T-helper 9 cell (primary cell): ENCODE measurements at regions not wholly inside any gene's neighbourhood (a gene's known extent, or its start where the extent isn't known, plus 50 kb on each side); places are given as distances from the start of the nearest gene placed in this dataset.
"Not testable (repeated sequence)": the region's sequence is repeated elsewhere in the genome, so short reads cannot be mapped to it uniquely, and the experiment has no call there.

ENCODE experiments used
- DNase-seq: peaks from one replicate; pipeline ENCODE4 v3.0.0-alpha.2; 2020

DNA sequence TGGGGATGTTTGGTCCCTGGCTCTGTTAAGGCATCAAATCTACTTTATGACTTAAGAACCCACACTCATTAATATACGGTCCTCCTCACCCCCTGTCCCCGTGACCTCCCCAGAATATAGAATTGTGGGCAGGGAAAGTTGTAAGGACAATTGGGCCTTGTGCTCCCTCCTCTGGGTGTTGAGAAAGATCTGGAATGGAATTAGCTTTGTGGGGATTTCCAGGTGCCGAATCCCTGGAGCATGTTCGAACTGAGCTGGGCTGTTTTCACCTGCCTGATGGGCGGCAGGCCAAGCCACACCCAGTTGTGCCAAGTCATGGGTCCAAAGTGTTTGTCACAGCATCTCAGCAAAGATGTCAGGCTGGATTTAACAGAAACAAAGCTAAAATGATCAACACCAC, 349.3 kb upstream of the KLF3 start:
- DNase-seq = no peak

DNA sequence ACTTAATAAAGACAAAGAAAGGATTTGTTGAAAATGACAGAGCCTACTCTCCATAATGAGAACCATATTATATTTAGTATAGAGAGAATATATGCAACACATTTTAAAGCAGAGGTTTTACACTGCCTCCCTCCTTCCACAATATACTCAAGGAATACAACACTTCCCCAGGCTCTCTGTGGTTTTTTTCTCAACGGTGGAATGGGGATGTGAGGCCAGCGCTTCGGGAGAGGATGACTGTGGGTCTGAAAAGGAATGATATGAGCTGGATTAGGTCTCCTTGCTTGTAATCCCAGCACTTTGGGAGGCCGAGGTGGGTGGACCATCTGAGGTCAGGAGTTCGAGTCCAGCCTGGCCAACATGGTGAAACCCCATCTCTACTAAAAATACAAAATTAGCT, 348.7 kb upstream of the KLF3 start:
- no peak for DNase-seq

DNA sequence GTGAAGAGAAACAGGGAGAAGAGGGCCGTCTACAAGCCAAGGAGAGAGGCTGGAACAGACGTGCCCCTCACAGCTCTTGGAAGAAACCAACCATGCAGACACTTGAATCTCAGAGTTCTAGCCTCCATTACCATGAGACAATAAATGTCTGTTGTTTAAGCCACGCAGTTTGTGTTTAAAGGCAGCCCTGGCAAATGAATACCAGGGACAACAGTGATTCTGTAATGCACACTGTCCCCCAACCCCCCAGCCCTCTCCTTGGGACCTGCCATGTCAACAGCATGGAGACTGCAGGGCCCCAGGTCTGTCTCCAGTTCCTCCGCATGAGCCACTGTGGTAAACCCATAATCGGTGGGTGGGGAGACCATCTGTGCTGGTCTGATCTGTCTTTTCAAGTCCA, 348.0 kb upstream of the KLF3 start:
- no peak for DNase-seq

DNA sequence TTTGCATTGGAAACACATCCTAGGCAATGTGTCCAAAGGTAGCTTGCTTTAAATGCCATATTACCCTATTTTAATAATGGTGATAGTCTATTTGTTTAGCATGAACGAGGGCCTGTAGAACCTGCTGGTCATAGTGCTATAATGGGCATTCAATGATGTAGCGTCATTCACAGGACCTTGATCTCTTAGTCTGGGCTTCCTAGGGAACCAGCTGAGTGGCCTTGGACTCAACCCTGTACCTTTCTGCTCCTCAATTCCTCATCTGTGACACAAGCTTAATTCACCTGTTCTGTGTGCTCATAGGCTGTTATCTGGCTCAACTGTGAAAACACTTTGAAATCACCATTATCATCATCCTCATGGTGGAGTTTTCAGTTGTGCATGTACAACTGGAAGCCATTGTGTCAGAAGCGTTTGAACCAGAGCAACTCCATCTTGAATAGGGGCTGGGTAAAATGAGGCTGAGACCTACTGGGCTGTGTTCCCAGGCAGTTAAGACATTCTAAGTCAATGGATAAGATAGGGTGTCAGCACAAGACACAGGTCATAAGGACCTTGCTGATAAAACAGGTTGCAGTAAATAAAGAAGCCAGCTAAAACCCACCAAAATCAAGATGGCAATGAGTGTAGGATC, 346.8 kb upstream of the KLF3 start:
- DNase-seq = no peak

DNA sequence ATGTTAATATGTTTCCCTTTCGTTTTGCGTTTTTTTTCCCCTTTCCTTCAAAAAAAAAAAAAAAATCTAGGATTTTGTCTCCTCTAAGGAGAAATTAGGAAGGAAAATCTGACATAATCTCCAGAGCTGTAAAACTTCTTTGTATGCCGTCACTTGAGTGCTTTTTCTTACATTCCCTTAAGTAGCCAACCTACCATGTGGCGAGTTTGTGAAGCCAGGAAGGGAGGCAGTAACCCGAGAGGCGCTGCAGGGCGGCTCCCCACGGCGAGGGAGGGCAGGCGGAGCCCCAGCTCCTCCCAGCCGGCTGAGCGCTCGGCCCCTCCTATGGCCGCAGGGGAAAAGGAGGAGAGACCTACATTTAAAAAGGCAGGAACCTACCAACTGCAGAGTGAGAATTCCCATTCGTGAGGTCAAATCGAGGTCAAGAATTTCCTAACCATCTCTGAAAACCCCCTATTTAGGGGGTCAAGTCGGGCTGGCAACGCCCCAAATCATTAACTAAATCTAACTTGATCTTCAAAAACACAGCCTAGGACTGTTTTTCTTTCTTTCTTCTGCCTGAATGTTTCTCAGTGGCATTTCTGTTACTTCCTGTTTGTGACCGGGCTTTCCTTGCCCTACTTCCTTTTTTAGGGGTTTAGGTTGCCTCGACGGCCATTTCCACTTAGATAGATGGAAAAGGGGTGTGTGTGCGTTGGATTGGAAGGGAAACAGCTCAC, 345.1 kb upstream of the KLF3 start:
- DNase-seq = peak; percentile 51

DNA sequence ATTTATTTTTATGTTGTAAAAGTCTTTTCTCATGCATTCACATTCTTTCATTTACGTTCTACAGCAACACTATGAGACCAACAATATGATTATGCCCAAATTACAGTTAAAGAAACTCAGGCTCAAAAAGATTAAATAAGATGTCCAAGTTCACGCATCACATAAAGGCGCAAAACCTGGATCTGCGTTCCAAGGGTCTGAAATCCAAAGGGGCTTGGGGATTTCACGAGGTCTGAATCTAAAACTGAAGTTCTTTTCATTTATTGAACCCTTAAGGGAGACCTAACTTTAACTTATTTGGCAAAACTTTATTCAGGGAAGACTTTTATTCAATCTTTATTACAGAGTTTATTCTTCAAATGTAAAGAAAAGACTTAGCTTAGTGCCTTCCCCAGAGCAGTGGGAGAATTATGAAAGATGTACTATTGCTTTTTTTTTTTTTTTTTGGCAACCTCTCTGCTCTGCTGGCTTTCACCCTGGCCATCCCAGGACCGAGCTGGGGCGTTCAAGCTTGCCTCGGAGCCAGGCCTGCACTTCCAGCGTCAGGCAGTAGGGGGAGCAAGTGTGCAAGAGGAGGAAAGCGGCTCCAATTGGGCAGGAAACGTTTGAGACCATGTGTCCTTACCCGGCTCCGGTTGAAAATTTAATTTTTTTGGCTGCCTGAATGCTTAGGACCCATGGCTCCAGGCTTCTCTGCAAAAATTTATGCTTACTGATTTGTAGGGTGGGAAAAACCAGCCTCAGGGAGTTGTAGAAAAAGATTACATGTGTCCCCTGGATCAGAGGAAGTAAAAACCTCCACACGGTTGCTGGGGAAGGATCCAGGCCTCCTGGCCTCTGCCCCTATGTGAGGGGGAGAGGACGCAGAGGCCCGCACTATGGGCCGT, 344.3 kb upstream of the KLF3 start:
- DNase-seq = peak; percentile 94

DNA sequence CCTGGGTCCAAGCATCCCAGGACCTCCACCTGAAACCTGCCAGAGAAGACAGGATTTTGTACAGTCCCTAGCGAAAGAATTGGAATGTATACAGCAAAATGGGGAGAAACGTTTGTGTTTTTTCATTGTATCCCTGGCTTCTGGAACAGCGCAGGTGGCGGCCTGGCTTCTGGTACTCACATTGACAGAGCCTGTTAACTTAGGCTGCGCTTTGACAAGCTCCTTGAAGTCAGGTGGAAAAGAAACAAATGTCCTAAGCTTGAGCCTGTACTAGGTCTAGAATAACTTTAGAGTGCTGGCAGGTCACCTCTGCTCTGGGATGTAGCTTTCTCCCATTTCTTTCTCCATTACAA, 343.7 kb upstream of the KLF3 start:
- no peak for DNase-seq

DNA sequence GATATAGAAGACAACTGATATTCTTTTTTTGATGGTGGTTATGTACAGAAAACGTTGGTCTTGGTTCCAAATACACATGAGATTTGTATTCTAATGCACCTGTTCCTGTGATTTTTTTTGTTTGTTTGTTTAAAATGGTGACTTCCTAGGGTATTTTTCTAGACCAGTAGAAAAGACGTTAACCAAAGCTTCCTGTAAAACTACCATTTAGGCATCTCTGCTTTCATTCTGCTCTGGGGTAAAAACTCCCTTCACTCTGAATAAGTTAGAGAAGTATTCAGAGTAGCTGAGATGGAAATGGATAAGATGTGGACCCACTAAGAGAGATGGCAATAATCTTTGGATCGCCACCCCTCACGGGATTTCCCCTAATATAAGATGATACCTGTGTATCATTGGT, 343.2 kb upstream of the KLF3 start:
- no peak for DNase-seq

DNA sequence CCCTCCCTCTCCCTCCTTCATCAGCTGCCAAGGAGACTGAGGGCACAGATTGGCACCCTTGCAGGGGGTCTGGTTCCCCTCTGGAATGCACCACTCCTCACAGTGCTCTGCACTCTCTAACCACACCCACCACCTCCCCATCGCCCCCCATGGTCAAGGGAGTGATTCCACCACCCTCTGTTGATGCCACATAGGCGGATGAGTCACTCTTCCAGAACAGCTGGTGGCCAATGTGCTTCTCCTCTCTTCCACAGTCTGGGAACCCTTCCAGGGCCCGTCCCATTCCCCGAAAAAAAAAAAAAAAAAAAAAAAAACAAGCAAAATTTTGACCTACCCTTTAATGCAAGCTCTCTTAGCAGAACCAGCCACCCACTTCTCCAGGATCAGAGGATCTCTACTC, 341.3 kb upstream of the KLF3 start:
- DNase-seq = no peak

DNA sequence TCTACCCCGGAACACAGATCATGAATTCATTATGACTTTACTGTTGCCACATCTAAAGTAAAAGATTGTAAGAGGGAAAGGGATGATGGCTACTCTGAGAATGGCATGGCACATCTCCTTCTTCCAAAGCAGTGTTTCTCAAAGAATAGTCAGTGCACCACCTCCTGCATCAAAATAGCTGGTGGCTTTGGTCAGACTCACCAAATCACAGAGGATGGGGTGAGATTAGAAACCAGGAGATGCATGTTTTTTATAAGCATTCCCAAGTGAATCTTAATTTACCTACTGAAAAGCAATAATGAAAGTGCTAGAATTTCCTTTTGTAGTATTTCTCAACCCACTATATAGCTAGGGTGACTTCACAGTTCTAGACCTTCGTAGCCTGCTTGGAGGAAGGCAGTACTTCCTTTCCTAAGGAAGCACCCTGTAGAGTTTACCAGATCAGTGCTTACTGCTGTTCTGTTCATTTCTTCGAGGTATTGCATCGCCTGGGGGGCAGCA, 340.8 kb upstream of the KLF3 start:
- DNase-seq = no peak

DNA sequence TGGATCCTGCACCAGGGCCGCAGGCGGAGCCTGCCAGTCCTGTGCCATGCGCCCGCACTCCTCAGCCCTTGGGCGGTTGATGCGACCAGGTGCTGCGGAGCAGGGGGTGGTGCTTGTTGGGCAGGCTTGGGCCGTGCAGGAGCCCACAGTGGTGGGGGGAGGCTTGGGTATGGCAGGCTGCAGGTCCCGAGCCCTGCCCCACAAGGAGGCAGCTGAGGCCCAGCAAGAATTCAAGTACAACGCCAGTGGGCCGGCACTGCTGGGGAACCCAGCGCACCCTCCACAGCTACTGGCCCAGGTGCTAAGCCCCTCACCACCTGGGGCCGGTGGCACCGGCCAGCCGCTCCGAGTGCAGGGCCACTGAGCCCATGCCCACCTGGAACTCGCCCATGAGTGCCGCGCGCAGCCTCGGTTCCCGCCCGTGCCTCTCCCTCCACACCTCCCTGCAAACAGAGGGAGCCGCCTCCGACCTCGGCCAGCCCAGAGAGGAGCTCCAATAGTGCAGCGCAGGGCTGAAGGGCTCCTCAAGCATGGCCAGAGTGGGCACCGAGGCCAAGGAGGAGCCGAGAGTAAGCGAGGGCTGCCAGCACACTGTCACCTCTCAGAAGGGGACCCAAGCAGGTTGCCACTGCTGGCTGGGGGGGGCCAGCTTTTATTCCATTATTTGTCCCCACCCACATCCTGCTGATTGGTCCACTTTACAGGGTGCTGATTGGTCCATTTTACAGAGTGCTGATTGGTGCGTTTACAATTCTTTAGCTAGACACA, 339.0 kb upstream of the KLF3 start:
- DNase-seq = no peak

DNA sequence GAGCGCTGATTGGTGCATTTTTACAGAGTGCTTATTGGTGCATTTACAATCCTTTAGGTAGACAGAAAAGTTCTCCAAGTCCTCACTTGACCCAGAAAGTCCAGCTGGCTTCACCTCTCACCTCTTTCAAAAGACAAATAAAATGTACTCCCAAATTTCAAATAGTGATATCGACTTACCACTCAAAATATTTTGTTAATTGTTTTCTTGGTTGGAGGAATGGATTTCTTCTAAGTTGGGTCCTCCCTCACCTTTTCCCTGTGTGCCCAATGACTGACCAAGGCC, 338.4 kb upstream of the KLF3 start:
- no peak for DNase-seq

DNA sequence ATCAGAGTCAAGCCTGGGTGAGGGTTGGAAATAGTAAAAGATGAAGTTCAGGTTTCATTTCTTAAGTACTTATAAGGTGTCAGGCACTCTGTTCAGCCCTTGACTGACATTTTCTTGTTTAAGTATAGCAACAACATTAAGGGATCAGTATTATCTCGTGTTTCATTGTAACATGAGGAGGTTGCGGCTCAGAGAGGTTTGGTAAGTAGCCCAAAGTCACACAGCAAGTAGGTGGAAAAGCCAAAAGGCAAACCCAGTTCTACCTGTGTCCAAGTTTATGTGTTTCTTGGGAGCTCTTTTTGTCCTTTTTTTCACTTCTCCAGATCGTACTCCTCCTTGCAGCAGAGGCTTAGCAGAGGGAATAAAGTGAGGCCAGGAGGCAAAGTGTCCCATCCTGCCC, 337.5 kb upstream of the KLF3 start:
- DNase-seq = no peak

DNA sequence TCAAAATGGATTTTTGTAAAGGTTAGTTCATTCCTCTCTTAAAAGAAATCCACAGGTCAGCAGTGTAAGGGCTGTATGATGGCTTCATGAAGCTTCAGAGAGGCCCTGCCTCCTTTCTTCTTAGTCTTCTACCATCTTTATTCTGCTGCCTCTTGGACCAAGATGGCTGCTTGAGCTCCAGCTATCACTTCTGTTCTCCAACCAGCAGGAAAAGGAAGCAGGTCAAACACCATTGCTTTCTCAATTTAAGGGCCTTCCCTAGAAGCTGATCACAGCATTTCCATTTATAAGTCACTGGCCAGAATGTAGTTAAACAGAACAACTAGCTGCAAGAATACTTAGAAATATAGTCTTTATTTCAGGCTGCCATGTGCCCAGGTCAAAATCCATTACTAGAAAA, 336.8 kb upstream of the KLF3 start:
- DNase-seq = no peak

DNA sequence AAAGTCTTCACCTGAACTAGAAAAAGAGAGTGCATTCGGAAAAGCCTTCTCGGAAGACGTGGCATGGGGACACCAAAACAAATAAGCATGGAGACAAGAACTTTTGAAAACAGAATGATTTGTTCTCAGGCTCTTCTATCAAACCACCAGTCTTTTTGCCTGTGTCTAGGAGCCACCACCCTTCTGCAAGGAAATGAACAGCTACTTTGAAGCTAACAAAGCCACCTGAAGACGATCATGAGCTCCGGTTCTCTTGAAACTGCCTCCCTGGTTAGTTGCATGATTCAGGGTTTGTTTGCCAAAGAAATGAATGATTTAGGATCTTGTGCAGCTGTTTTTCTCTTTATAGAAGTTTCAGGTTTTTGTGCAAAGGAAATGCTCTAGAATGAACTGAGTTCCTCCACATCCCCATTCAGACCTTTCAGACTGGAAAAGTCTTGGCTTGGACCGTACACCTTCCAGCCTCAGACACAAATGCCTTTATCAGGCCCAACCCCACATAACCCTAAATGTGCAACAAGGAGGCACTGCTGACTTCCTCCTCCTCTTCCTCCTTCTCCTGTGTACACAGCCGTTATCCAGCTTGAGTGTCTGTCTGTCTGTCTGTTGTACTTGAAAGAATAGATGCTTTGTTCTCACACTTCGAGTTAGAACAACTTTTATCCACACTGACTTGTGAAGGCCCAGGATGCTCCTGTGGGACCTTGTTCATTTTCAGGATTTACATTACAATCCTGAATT, 334.8 kb upstream of the KLF3 start:
- no peak for DNase-seq

DNA sequence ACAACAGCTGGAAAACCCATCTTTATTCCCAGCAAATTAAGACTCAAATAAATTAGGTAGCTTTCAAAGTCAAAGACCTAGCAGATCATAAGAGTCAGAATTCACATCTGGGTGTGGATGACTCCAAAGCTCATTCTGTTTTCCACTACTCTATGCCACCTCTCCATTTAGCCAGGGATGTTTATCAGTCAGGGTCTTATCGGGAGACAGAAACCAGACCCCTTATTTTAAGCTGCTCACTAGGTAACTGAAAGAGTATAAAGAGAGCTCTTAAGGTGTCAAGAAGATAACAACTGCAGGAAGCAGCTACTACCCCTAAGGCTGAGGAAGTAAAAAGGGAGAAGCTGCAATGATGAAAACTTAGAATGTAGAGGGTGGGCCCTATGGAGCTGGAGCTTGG, 333.7 kb upstream of the KLF3 start:
- DNase-seq = no peak

DNA sequence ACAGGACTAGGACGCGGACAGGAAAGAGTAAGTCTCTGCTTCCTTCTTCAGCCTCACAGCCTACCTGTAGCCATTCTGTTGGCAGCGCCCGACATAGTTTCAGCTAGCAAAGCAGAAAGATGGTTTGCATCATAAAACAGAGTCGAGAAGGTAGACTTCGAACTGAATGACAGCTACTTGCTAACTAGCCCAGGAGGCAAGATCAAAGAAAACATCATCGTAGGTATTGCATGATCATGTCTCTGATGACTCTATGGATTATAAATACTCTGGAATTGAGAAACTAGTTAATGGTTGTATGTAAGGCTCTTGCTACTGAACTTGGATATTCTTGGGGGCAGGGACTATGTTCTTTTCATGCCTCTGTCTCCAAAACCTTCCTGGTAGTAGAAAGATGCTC, 333.1 kb upstream of the KLF3 start:
- no peak for DNase-seq

DNA sequence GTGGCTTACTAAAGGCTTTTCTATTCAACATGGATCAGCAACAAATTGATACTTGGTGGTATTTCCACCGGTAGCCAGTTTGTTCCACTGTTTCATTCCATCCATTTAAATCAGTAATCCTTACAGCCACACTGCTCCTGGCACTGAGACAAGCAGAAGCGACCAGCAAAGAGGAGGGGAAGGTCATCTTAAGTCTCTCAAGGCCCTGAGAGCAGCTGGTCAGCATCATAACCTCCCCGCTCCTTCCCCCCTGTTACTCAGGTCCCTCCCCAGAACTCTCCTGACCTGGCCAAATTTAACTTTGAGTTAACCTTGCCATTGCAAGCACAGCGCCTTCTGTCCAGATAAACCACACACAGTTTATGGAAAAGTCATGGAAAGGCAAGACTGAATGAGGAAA, 331.3 kb upstream of the KLF3 start:
- DNase-seq = no peak

DNA sequence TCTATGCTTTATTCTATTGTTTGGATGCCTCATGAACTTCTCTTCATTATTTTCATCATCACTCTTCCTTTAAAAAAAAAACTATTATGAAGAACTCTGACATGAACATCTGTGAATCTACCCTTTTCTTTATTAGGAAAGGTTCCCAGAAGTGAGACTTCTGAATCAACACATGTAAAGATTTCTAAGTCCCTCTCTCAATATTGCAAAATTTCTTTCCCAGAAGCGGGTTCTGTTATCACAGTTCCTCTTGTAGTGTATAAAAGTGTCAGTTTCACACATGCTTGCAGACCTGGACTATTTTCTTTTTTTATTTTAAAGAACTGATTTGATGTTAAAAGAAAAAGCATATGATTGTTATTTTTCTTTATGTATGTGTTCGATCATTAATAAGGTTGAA, 330.8 kb upstream of the KLF3 start:
- DNase-seq = no peak

DNA sequence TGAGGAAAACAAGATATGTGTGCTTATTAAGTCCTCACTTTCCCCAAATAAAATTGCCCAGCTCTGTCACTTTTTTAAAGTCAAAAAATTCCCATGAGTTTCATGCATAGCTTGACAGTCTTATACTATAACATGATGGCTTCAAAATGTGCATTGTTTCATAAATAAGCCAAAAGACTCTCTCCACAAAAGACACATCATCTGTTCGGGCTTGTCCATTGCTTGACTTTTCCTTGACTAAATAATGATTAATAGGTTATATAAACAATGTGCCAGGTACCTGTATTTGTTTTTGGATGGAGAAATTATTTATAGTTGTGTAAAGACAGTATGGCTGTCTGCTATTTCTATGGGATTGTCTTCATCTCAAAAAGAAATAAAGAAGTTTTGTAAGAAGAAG, 329.2 kb upstream of the KLF3 start:
- no peak for DNase-seq

DNA sequence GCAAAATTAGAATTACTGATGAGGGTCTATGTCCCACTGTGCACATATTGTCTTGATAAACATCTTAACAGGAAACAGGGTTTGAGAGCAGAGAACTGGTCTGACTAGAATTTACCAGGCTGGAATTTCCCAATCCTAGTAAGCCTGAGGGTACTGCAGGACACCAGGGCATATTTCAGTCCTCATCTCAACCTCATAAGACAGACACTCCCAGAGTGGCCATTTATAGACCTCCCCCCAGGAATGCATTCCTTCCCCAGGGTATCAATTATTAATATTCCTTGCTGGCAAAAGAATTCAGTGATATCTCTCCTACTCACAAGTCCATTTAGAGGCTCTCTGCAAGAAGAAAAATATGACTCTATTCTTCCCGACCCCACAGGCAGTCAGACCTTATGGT, 325.1 kb upstream of the KLF3 start:
- not testable (repeated sequence) for DNase-seq

DNA sequence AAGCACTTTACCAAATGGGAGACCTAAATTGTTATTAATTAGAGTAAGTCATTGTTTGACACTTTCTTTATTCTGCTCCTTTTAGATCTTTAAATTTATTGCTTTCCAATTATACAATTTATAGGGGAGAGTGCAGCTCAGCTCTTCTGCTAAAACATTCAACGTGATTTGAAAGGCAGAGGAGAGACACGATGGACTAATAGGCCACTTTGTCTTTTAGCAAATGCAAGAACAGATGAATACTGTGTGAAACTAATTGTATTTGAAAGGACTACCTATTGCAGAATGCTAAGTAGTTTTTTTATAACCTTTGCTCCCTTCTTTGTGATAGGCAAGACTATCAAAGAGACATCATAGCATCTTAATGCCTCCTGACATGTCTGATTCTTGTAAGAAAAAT, 320.4 kb upstream of the KLF3 start:
- no peak for DNase-seq

DNA sequence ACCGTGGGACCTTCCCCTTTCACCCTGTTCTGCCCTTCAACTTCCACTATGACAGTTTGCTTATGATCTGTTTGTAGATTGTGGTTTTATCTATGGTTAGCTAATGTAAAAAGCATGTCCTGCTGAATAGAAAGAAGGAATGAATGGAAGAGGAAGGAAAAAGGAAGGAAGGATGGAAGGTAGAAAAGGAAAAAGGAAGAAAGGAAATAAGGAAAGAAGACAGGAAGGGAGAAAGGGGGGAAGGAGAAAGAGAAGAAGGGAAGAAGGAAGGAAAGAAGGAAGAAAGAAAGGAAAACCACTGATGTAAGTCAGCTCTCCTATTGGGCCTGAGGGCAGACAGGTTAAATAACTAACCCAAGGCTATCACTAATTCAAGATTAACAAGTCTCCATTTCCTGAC, 319.1 kb upstream of the KLF3 start:
- DNase-seq = no peak
